Ecto neural progenitor cell (in vitro differentiated cells): ENCODE measurements at regions not wholly inside any gene's neighbourhood (a gene's known extent, or its start where the extent isn't known, plus 50 kb on each side); places are given as distances from the start of the nearest gene placed in this dataset.
"Not testable (repeated sequence)": the region's sequence is repeated elsewhere in the genome, so short reads cannot be mapped to it uniquely, and the experiment has no call there.

Source experiments
- DNase-seq: peaks from one replicate; pipeline ENCODE4 v3.0.0-alpha.2; 2018; ENCODE audit warnings: low spot score

DNA sequence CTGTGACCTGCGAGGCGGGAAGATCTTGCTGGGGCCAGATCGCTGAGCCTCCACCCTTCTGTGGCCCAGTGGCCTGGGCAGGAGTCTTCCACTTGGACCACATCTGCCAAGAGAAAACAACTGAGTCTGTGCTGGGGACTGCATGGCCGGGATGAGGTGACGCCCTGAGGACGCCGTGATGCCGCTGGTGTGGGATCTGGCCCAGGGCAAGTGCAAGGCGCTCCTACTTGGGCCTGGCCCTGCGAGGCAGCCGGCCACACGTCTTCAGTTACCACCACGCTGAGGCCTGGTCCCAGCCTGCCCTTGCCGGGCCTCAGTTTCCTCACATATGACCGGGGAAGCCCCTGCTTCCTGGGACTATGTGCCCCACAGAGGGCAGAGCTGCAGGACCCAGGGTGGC is 133.4 kb downstream of the SLC25A46 start:
- DNase-seq, result no peak

GRCh38 chr5:110872963-110873362 is 134.2 kb downstream of the SLC25A46 start:
- DNase-seq, result no peak

GRCh38 chr5:110873773-110874437 is 135.1 kb downstream of the SLC25A46 start:
- no peak for DNase-seq

- DNase-seq, result not testable (repeated sequence)
These were observed 136.3 kb downstream of the SLC25A46 start for GRCh38 chr5:110875115-110875514.

DNA sequence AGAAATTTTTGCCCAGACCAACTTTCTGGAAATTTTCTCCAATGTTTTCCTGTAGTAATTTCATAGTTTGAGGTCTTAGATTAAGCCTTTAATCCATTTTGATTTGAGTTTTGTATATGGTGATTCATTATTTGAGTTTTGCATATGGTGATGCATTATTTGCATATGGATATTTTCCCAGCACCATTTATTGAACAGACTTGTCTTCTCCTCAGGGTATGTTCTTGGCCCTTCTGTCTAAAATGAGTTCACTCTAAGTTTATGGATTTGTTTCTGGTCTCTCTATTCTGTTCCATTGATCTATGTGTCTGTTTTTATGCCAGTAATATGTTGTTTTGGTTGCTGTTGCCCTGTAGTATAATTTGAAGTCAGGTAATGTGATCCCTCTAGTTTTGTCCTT is 139.3 kb downstream of the SLC25A46 start:
- DNase-seq, result no peak

- no peak for DNase-seq
These were observed 140.9 kb downstream of the SLC25A46 start for GRCh38 chr5:110879675-110880074.

DNA sequence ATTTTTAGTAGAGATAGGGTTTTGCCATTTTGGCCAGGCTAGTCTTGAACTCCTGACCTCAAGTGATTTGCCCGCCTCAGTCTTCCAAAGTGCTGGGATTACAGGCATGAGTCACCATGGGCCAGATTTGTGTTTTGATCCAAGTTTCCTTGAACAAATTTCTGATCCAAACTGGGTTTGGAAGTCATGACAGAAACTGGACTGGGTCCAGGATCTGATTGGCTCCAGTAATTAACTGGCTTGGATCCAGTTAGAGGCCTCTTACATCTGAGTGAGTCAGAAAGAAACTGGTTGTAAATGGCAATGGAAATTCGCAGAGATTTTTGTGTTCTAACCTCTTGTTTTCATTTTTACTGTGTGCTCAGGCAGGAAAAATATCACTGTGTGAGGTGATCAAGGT is 141.6 kb downstream of the SLC25A46 start:
- DNase-seq, result no peak

GRCh38 chr5:110884005-110884404 is 145.2 kb downstream of the SLC25A46 start:
- no peak for DNase-seq

DNA sequence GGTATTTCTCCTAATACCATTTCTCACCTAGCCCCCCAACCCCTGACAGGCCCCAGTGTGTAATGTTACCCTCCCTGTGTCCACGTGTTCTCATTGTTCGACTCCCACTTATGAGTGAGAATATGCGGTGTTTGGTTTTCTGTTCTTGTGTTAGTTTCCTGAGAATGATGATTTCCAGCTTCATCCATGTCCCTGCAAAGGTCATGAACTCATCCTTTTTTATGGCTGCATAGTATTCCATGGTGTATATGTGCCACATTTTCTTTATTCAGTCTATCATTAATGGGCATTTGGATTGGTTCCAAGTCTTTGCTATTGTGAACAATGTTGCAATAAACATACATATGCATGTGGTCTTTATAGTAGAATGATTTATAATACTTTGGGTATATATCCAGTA is 148.4 kb downstream of the SLC25A46 start:
- not testable (repeated sequence) for DNase-seq

DNA sequence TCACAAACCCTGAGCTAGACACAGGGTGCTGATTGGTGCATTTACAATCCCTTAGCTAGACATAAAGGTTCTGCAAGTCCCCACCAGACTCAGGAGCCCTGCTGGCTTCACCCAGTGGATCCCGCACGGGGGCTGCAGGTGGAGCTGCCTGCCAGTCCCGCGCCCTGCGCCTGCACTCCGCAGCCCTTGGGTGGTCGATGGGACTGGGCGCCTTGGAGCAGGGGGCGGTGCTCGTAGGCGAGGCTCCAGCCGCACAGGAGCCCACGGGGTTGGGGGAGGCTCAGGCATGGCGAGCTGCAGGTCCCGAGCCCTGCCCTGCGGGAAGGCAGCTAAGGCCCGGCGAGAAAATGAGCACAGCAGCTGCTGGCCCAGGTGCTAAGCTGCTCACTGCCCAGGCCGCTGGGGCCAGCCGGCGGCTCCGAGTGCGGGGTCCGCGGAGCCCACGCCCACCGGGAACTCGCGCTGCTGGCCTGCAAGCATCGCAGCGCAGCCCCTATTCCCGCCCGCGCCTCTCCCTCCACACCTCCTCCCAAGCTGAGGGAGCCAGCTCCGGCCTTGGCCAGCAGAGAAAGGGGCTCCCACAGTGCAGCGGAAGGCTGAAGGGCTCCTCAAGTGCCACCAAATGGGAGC is 155.2 kb downstream of the SLC25A46 start:
- DNase-seq, result not testable (repeated sequence)

GRCh38 chr5:110894805-110895204 is 156.0 kb downstream of the SLC25A46 start:
- no peak for DNase-seq

- DNase-seq, result no peak
These were observed 158.1 kb downstream of the SLC25A46 start for GRCh38 chr5:110896901-110897300.

DNA sequence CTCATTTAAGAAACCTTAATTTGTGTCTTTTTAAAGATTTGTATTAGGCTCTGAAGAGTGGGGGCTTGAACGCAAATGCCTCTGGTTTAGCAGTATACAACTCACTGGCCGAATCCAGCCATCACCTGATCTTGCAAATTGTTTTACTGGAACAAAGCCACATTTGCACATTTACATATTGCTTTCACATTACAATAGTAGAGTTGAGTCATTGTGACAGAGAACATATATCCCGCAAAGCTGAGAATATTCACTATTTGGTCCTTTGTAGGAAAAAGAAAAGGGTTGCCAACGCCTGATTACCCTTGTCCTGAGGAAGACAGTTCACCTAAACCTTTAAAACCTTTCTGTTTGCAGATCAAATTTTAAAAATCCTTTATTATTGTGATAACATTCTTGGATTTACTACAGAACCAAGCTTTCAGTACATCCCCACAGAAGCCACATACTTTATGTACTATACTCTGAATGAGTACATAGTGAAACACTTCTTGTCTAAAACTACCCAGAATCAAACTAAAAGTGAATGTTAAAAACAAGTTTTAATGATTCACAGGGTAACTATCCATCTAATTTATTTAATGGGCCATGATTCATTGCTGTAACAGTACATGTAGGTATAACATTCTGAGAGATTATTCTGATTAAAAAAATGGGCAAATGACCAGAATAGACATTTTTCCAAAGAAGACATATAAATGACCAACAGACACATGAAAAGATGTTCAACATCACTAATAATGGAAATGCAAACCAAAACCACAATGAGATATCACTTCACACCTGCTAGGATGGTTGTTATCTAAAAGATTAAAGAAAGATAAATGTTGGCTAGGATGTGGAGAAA is 161.0 kb downstream of the SLC25A46 start:
- DNase-seq, result no peak

DNA sequence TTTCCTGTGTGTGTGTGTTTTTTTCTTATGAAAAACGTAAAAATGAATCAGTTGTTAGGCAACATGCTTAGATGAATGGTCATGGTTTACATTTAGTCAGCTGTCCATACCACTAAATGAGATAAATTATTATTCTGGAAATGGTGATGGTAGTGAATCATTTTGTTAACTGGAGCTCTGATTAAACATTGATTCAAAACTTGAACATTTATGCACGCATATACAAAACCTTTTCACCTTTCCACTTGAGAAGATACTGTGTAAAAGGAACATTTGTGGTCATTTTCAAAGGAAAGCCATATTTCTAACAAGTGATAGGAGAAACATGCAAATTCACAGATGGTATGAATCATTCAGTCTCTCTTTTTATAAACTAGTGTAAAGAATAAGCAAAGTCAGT is 162.0 kb downstream of the SLC25A46 start:
- no peak for DNase-seq

DNA sequence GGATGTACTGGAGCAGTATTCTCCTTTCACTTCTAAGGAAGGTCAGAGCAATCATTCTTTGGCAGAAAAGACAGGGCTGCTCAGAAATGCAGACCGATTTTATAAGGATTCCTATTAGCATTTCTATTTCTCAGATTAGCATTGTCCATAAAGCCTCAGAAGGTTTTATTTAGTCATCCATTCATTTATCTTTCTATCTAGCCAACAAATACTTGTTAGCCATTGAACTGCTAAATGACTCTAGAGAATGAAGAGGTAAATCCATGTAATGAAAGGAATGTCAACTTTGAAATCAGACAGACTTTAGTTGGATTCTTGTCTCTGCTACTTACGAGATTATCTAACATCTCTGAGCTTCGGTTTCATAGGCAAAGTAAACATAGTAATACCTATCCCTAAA is 165.2 kb downstream of the SLC25A46 start:
- DNase-seq, result no peak

- no peak for DNase-seq
These were observed 162.7 kb upstream of the TSLP start for GRCh38 chr5:110908848-110909247.

GRCh38 chr5:110909415-110909814 is 162.1 kb upstream of the TSLP start:
- DNase-seq, result no peak

GRCh38 chr5:110909950-110910349 is 161.6 kb upstream of the TSLP start:
- DNase-seq, result no peak

- DNase-seq, result no peak
These were observed 158.3 kb upstream of the TSLP start for GRCh38 chr5:110913221-110913620.

- no peak for DNase-seq
These were observed 155.0 kb upstream of the TSLP start for GRCh38 chr5:110916381-110917049.

- DNase-seq, result no peak
These were observed 154.2 kb upstream of the TSLP start for GRCh38 chr5:110917161-110917875.

DNA sequence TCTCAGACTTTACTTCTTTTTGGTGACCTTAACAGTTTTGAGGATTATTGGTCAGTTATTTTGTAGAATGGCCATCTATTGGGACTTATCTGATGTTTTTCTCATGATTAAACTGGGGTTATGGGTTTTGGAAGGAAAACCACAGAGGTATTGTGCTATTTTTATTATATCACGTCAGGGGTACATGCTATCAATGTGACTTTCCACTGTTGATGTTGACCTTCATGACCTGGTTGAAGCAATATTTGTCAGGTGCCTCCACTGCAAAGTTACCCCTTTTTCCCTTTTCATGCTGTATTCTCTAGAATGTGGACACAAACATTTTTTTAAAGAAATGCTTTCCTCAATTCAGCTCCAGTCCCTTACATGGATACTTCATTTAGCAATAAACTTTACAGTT is 152.8 kb upstream of the TSLP start:
- DNase-seq, result no peak
